Mesodermal cell (in vitro differentiated cells): ENCODE measurements at regions not wholly inside any gene's neighbourhood (a gene's known extent, or its start where the extent isn't known, plus 50 kb on each side); places are given as distances from the start of the nearest gene placed in this dataset.

Experiments
- H3K27ac ChIP-seq: 2 replicates; pipeline ENCODE4 v1.7.0; 2013; ENCODE audit warnings: mild to moderate bottlenecking, low read depth, low read length, moderate library complexity; ENCODE audit not compliant: severe bottlenecking
- H3K36me3 ChIP-seq: 2 replicates; pipeline ENCODE4 v1.7.1; 2013; ENCODE audit warnings: mild to moderate bottlenecking, low read length, moderate library complexity; ENCODE audit not compliant: control insufficient read depth, insufficient read depth
- H3K4me1 ChIP-seq: one replicate; pipeline ENCODE4 v1.7.1; 2013; ENCODE audit warnings: mild to moderate bottlenecking, low read length; ENCODE audit not compliant: insufficient read depth, control insufficient read depth, poor library complexity, severe bottlenecking
- H3K4me3 ChIP-seq: 2 replicates; pipeline ENCODE4 v1.7.0; 2013; ENCODE audit warnings: low read length, control low read depth, mild to moderate bottlenecking; ENCODE audit not compliant: insufficient read depth, poor library complexity, severe bottlenecking; ENCODE audit errors: extremely low read depth
- H3K9me3 ChIP-seq: 2 replicates; pipeline ENCODE4 v1.7.1; 2013; ENCODE audit warnings: mild to moderate bottlenecking, low read length, moderate library complexity; ENCODE audit not compliant: control insufficient read depth
- WGBS, 2 experiments: methylation state at CpG; one replicate each; pipeline ENCODE4 v1.1.5; 2013; ENCODE audit warnings: missing lambda C conversion rate in 2 of 2; ENCODE audit not compliant: insufficient coverage in 2 of 2; 5-methylcytosine and 5-hydroxymethylcytosine counted together

DNA sequence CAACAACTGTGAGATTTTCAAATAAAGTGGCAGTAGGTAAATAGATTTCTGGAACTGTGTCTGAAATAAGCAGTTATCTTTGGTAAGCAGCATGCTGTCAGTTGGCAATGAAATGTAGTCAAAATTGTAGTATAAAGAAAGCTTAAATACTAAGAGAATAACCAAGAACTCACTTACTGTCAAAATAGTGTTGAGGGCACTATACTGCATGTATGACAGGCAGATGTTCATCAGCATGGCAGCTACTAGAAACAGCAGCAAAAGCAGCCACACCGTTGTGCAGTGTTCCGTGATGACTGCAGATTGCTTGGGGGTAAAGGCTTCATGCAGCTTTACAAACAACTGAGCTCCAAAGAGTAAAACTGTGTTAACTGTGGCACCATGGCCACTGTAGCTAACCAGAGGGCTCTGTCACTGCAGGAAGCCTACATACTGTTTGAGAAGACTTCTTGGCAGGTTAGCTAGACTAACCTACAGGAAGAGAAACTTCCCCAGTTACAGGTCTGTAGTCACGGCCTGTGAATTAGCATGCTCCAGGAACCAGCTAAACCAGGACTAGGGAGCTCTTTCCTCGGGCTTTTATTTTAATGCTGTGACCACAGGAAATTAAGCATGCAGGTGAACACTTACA, 459.7 kb downstream of the TBL1XR1 start:
- no peaks in the 10 kb centered on the region for H3K4me1 ChIP-seq
- no peaks in the 10 kb centered on the region for H3K36me3 ChIP-seq
- H3K4me3 ChIP-seq: no peak overlapping the region
- WGBS, 2 experiments: 85 to 91% methylated on average over 2 of the region's 4 CpGs
- no peaks in the 10 kb centered on the region for H3K9me3 ChIP-seq
- H3K27ac ChIP-seq: no peak overlapping the region

- Histone ChIP-seq H3K9me3 (no peaks in the 10 kb centered on the region), H3K4me3 (no peak overlapping the region), H3K36me3 (no peaks in the 10 kb centered on the region), H3K4me1 (no peaks in the 10 kb centered on the region), H3K27ac (no peak overlapping the region)
- 14 to 67% methylated on average over 1 to 3 of the region's 5 CpGs for WGBS, 2 experiments
These were observed 463.1 kb downstream of the TBL1XR1 start for GRCh38 chr3:176734146-176734545.

GRCh38 chr3:176724394-176724759, 472.9 kb downstream of the TBL1XR1 start:
- Histone ChIP-seq H3K4me1 (no peaks in the 10 kb centered on the region), H3K9me3 (no peaks in the 10 kb centered on the region), H3K27ac (no peak overlapping the region), H3K4me3 (no peak overlapping the region), H3K36me3 (no peaks in the 10 kb centered on the region)

- Histone ChIP-seq H3K4me1 (no peaks in the 10 kb centered on the region), H3K27ac (no peak overlapping the region), H3K36me3 (no peaks in the 10 kb centered on the region), H3K9me3 (no peaks in the 10 kb centered on the region), H3K4me3 (no peak overlapping the region)
These were observed 473.4 kb downstream of the TBL1XR1 start for GRCh38 chr3:176723758-176724393.

DNA sequence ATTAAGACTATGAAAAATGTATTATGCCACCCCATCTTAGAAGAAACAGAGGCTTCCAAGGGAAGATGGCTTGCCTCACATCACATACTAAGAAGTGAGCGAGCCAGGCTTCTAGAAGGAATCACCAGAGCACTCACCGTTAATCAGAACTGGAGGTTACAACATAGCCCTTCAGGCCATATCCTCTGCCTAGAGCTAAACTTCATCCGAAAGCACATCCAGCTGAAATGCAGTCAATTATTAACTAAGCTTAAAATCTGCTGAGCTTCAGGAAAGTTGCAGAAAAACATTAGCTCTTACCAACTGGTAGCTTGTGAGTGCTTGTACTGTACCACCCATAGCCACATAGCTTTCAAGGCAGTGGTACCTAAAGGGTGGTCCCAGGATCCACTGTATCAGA, 483.2 kb downstream of the TBL1XR1 start:
- no peak overlapping the region for H3K27ac ChIP-seq
- no peaks in the 10 kb centered on the region for H3K36me3 ChIP-seq
- H3K9me3 ChIP-seq: no peaks in the 10 kb centered on the region
- 90 to 96% methylated on average over 3 of the region's 3 CpGs for WGBS, 2 experiments
- H3K4me1 ChIP-seq: no peaks in the 10 kb centered on the region
- H3K4me3 ChIP-seq: no peak overlapping the region

GRCh38 chr3:176712191-176712590, 485.1 kb downstream of the TBL1XR1 start:
- H3K36me3 ChIP-seq: no peaks in the 10 kb centered on the region
- H3K27ac ChIP-seq: no peak overlapping the region
- H3K4me3 ChIP-seq: no peak overlapping the region
- H3K9me3 ChIP-seq: no peaks in the 10 kb centered on the region
- H3K4me1 ChIP-seq: no peaks in the 10 kb centered on the region
- 100% methylated on average over 1 of the region's 2 CpGs for WGBS, 2 experiments

- no peaks in the 10 kb centered on the region for H3K9me3 ChIP-seq
- 70% methylated on average over 4 of the region's 4 CpGs; no CpG with 5 or more reads in 1 of the 2 experiments for WGBS, 2 experiments
- no peaks in the 10 kb centered on the region for H3K4me1 ChIP-seq
- H3K36me3 ChIP-seq: no peaks in the 10 kb centered on the region
- no peak overlapping the region for H3K4me3 ChIP-seq
- no peak overlapping the region for H3K27ac ChIP-seq
These were observed 498.0 kb downstream of the TBL1XR1 start for GRCh38 chr3:176699288-176699687.

DNA sequence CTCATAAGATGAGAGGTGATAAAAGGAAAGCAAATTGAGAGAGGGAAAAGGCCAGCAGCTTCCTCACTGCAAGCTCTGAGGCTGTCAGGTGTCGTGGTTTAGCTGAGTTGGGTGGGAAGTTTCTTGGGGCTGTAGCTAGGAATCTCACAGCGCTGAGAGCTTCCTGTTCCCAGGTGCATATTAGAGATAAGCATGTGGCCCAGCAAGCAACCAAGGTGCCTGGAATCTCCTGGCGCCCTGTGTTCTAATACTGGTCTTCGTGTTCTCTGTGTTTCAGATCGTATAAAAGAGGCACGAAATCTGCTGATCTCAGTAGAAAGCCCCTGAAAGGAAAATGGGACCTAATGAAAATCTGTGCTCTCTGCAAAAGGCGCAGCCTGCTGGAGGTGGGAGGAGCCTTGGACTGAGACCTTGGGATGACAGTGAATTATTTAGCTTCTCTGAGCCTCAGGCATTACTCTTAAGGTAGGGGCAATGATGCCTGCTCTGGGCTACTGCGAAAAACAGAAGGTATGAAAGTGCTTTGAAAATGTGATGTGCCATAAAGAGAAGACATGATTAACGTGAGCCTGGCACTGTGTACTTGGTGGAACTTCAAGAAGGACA, 499.9 kb downstream of the TBL1XR1 start:
- Histone ChIP-seq H3K36me3 (no peaks in the 10 kb centered on the region), H3K4me1 (no peaks in the 10 kb centered on the region), H3K27ac (no peak overlapping the region), H3K4me3 (no peak overlapping the region), H3K9me3 (no peaks in the 10 kb centered on the region)
- WGBS, 2 experiments: 84 to 86% methylated on average over 8 to 9 of the region's 9 CpGs

DNA sequence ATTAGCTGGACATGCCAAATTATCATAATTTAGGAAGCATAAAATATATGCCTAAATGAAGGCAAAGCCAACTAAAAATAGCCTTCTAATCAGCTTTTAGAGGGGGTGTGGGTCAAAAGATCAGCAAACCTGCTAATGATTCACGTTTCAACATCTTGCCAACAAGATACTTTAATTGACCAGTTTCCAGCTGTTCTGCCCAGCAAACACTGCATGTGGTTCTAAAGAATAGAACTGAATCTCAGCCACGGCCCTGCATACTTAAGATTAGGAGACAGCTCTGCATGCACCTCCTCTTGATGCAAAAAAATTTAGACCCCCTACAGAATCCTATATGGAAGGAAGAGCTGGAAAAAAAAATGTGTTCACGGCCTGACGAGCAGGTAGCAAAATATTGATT, 500.5 kb downstream of the TBL1XR1 start:
- no peaks in the 10 kb centered on the region for H3K36me3 ChIP-seq
- WGBS, 2 experiments: 67 to 81% methylated on average over 3 to 4 of the region's 4 CpGs
- no peaks in the 10 kb centered on the region for H3K9me3 ChIP-seq
- no peak overlapping the region for H3K4me3 ChIP-seq
- H3K27ac ChIP-seq: no peak overlapping the region
- H3K4me1 ChIP-seq: no peaks in the 10 kb centered on the region

GRCh38 chr3:176692966-176693785, 504.1 kb downstream of the TBL1XR1 start:
- Histone ChIP-seq H3K9me3 (no peaks in the 10 kb centered on the region), H3K27ac (no peak overlapping the region), H3K36me3 (no peaks in the 10 kb centered on the region), H3K4me3 (no peak overlapping the region), H3K4me1 (no peaks in the 10 kb centered on the region)
- 100% methylated on average over 1 to 3 of the region's 4 CpGs for WGBS, 2 experiments
